Neuronal stem cell (in vitro differentiated cells): ENCODE measurements at regions not wholly inside any gene's neighbourhood (a gene's known extent, or its start where the extent isn't known, plus 50 kb on each side); places are given as distances from the start of the nearest gene placed in this dataset.

ENCODE experiments used
- DNase-seq: peaks from one replicate; pipeline ENCODE4 v3.0.0-alpha.2; 2013; ENCODE audit warnings: low spot score
- H2AFZ ChIP-seq: one replicate; pipeline ENCODE4 v1.6.1; 2013; ENCODE audit warnings: mild to moderate bottlenecking, low read length, inconsistent platforms
- H2AK5ac ChIP-seq: 2 replicates; pipeline ENCODE4 v1.6.1; 2013; ENCODE audit warnings: low read depth, mild to moderate bottlenecking, inconsistent platforms, low read length, moderate library complexity, mixed read lengths
- H2BK120ac ChIP-seq: 2 replicates; pipeline ENCODE4 v1.6.1; 2013; ENCODE audit warnings: low read depth, mild to moderate bottlenecking, inconsistent platforms, low read length, moderate library complexity, mixed read lengths
- H2BK12ac ChIP-seq: one replicate; pipeline ENCODE4 v1.6.1; 2013; ENCODE audit warnings: low read length, inconsistent platforms
- H2BK15ac ChIP-seq: 2 replicates; pipeline ENCODE4 v1.6.1; 2013; ENCODE audit warnings: mild to moderate bottlenecking, low read length, inconsistent platforms, mixed read lengths
- H2BK5ac ChIP-seq: one replicate; pipeline ENCODE4 v1.6.1; 2013; ENCODE audit warnings: inconsistent platforms, mild to moderate bottlenecking, low read length, moderate library complexity
- H3K14ac ChIP-seq: one replicate; pipeline ENCODE4 v1.6.1; 2013; ENCODE audit warnings: low read length, inconsistent platforms
- H3K18ac ChIP-seq: 2 replicates; pipeline ENCODE4 v1.6.1; 2013; ENCODE audit warnings: low read length, inconsistent platforms
- H3K23ac ChIP-seq: 2 replicates; pipeline ENCODE4 v1.6.1; 2013; ENCODE audit warnings: low read depth, mild to moderate bottlenecking, mixed read lengths, low read length, inconsistent platforms; ENCODE audit not compliant: poor library complexity
- H3K27ac ChIP-seq: replicated peaks from 3 replicates; pipeline ENCODE4 v1.5.1; 2013; ENCODE audit warnings: low read length, inconsistent platforms
- H3K27me3 ChIP-seq, 3 experiments: 2 replicates each; pipeline ENCODE4 v1.6.1; 2013; ENCODE audit warnings: low read length in 3 of 3, mild to moderate bottlenecking in 2 of 3, inconsistent platforms in 1 of 3, low read depth in 1 of 3, mixed read lengths in 1 of 3, moderate library complexity in 1 of 3; ENCODE audit not compliant: control insufficient read depth in 3 of 3, insufficient read depth in 3 of 3
- H3K36me3 ChIP-seq, 2 donors: replicated peaks in 1 of 2; 2 replicates each; pipeline ENCODE4 v1.6.1; 2013; ENCODE audit warnings: low read length in 2 of 2; ENCODE audit not compliant: control insufficient read depth in 2 of 2, insufficient read depth in 2 of 2
- H3K4ac ChIP-seq: 2 replicates; pipeline ENCODE4 v1.6.1; 2013; ENCODE audit warnings: inconsistent platforms, mild to moderate bottlenecking, low read length, moderate library complexity
- H3K4me1 ChIP-seq, 2 donors: 1 replicate in 1 of 2; 2 replicates in 1 of 2; pipeline ENCODE4 v1.6.1; 2013; ENCODE audit warnings: low read length in 2 of 2, low read depth in 1 of 2; ENCODE audit not compliant: control insufficient read depth in 2 of 2, insufficient read depth in 1 of 2
- H3K4me2 ChIP-seq: one replicate; pipeline ENCODE4 v1.6.1; 2013; ENCODE audit warnings: mild to moderate bottlenecking, low read length, inconsistent platforms; ENCODE audit not compliant: insufficient read depth, poor library complexity, severe bottlenecking
- H3K4me3 ChIP-seq, 2 donors: 2 replicates each; pipeline ENCODE4 v1.5.1; 2013; ENCODE audit warnings: low read length in 2 of 2, mild to moderate bottlenecking in 2 of 2, inconsistent platforms in 1 of 2, moderate library complexity in 1 of 2
- H3K79me1 ChIP-seq: one replicate; pipeline ENCODE4 v1.6.1; 2013; ENCODE audit warnings: low read depth, mild to moderate bottlenecking, inconsistent platforms, low read length, moderate library complexity
- H3K9ac ChIP-seq: one replicate; pipeline ENCODE4 v1.6.1; 2013; ENCODE audit warnings: mild to moderate bottlenecking, low read depth, low read length, inconsistent platforms; ENCODE audit not compliant: poor library complexity
- H3K9me3 ChIP-seq, 2 donors: replicated peaks in 1 of 2; 2 replicates each; pipeline versions ENCODE3 to v1.6.1; 2013; ENCODE audit warnings: low read length in 2 of 2, mild to moderate bottlenecking in 2 of 2, inconsistent platforms in 1 of 2, low read depth in 1 of 2, mixed read lengths in 1 of 2, moderate library complexity in 1 of 2; ENCODE audit not compliant: control insufficient read depth in 2 of 2, insufficient read depth in 1 of 2
- H4K8ac ChIP-seq: one replicate; pipeline ENCODE4 v1.6.1; 2013; ENCODE audit warnings: low read depth, mild to moderate bottlenecking, inconsistent platforms, low read length, moderate library complexity
- H4K91ac ChIP-seq: one replicate; pipeline ENCODE4 v1.6.1; 2013; ENCODE audit warnings: low read length, low read depth, mild to moderate bottlenecking, inconsistent platforms; ENCODE audit not compliant: poor library complexity
- WGBS, 2 donors: extraction: QIAGEN DNeasy Blood & Tissue Kit; methylation state at CpG; one replicate each; pipeline ENCODE4 v1.1.7; 2013; ENCODE audit warnings: missing lambda C conversion rate in 2 of 2, mixed read lengths in 1 of 2; ENCODE audit not compliant: insufficient read length in 2 of 2, insufficient replicate concordance in 1 of 2; ENCODE audit errors: extremely low coverage in 2 of 2; 5-methylcytosine and 5-hydroxymethylcytosine counted together

GRCh38 chr16:73629011-73629410 lies 581.1 kb upstream of the ZFHX3 start:
- no peak overlapping the region for H3K27ac ChIP-seq
- no peak overlapping the region for H2BK15ac ChIP-seq

DNA sequence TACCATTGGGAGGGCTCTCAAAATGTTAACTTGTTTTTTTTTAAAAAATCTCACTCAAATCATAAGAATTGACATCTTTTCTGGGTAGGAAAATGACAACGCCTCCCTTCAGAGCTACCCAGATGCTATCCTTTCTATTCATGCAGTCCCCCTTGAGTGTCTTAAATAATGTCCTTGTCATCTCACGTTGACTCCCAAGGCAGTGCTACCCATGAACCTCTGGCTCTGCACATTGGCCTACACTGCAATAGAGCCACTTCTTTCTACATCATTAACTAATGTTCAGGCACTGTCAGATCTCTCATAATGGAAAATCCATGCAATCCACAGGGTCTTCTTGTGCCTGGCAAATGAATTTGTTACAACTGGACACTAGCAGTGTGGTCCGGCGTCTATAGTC lies 569.8 kb upstream of the ZFHX3 start:
- no CpG with 5 or more reads among the region's 4 CpGs for whole genome bisulfite sequencing, 2 donors
- Histone ChIP-seq H3K27ac (no peak overlapping the region), H3K14ac (no peak overlapping the region)

More at GRCh38 chr16:73629011-73629410, 581.1 kb upstream of the ZFHX3 start:
- Histone ChIP-seq H2BK12ac (peak overlapping the region; percentile 31), H3K4me3 (no peak overlapping the region), H3K4me2 (no peak overlapping the region), H3K9me3 (no peaks in the 10 kb centered on the region), H2AK5ac (peak overlapping the region; percentile 34), H2BK5ac (no peak overlapping the region), H3K27me3 (no peaks in the 10 kb centered on the region), H4K91ac (no peak overlapping the region), H3K4me1 (no peaks in the 10 kb centered on the region), H3K23ac (no peak overlapping the region), H2AFZ (peak overlapping the region; percentile 7), H3K36me3 (no peaks in the 10 kb centered on the region), H3K14ac (no peak overlapping the region), H2BK120ac (no peak overlapping the region), H4K8ac (no peak overlapping the region), H3K9ac (no peak overlapping the region), H3K79me1 (no peaks in the 10 kb centered on the region), H3K4ac (no peak overlapping the region), H3K18ac (peak overlapping the region; percentile 49)
- no peak for DNase-seq
- no CpG with 5 or more reads among the region's 8 CpGs for WGBS, 2 donors

DNA sequence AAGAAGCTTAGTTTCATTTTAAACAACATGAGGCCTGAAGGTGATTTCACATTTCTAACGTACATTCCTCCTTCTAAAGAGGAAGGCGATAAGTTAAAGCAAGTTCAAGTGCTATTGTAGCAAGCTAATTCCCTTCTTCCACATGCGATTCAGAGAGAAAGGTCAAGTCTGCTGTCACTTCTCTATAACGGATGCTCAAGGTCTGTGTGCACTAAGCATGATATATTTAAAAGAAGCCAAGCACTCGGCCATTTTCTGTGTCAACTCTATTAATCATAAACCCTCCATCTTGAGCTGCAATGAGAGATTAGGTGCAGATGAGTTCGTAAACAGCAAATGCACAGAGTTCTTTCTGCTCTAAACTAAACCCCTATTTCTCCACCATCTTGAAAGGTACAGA lies 568.8 kb upstream of the ZFHX3 start:
- Histone ChIP-seq H3K27ac (no peak overlapping the region), H3K14ac (no peak overlapping the region), H3K36me3 (no peaks in the 10 kb centered on the region), H4K91ac (no peak overlapping the region), H3K9ac (no peak overlapping the region), H2BK15ac (no peak overlapping the region), H3K23ac (no peak overlapping the region), H3K4ac (no peak overlapping the region), H2BK5ac (no peak overlapping the region), H3K18ac (no peak overlapping the region), H3K27me3 (no peaks in the 10 kb centered on the region), H3K4me1 (peaks cover 4 to 33% of the 10 kb centered on the region in 2 donors), H2BK12ac (no peak overlapping the region), H2BK120ac (no peak overlapping the region), H2AFZ (peak overlapping the region; percentile 72), H3K79me1 (no peaks in the 10 kb centered on the region), H2AK5ac (no peak overlapping the region), H4K8ac (no peak overlapping the region), H3K4me3 (no peak overlapping the region), H3K9me3 (no peaks in the 10 kb centered on the region), H3K4me2 (no peak overlapping the region)
- DNase-seq = no peak
- no CpG with 5 or more reads among the region's 6 CpGs for WGBS, 2 donors

More for the DNA sequence above, 569.8 kb upstream of the ZFHX3 start:
- Histone ChIP-seq H3K18ac (no peak overlapping the region), H3K4me2 (no peak overlapping the region), H2BK120ac (no peak overlapping the region), H3K27me3 (no peaks in the 10 kb centered on the region), H3K9me3 (no peaks in the 10 kb centered on the region), H2BK15ac (no peak overlapping the region), H3K36me3 (no peaks in the 10 kb centered on the region), H2AK5ac (no peak overlapping the region), H2AFZ (no peak overlapping the region), H3K4me3 (no peak overlapping the region), H4K91ac (no peak overlapping the region), H2BK12ac (no peak overlapping the region), H3K4ac (no peak overlapping the region), H4K8ac (no peak overlapping the region), H2BK5ac (no peak overlapping the region), H3K23ac (no peak overlapping the region), H3K79me1 (no peaks in the 10 kb centered on the region), H3K4me1 (peaks cover 4 to 24% of the 10 kb centered on the region in 2 donors), H3K9ac (no peak overlapping the region)
- DNase-seq = no peak

GRCh38 chr16:73616166-73616753 lies 568.3 kb upstream of the ZFHX3 start:
- Histone ChIP-seq H4K8ac (no peak overlapping the region), H2BK15ac (no peak overlapping the region), H3K9me3 (no peaks in the 10 kb centered on the region), H3K27ac (no peak overlapping the region), H3K79me1 (no peaks in the 10 kb centered on the region), H3K4me1 (peaks cover 4 to 35% of the 10 kb centered on the region in 2 donors), H3K18ac (no peak overlapping the region), H2AFZ (peak overlapping the region; percentile 72), H3K36me3 (no peaks in the 10 kb centered on the region), H3K14ac (no peak overlapping the region), H4K91ac (no peak overlapping the region), H2BK5ac (no peak overlapping the region), H3K4me2 (no peak overlapping the region), H3K9ac (no peak overlapping the region), H3K27me3 (no peaks in the 10 kb centered on the region), H2BK120ac (no peak overlapping the region), H2AK5ac (no peak overlapping the region), H3K23ac (no peak overlapping the region), H3K4me3 (no peak overlapping the region), H2BK12ac (no peak overlapping the region), H3K4ac (no peak overlapping the region)
- DNase-seq = peak; percentile 37
- no CpG with 5 or more reads among the region's 5 CpGs for WGBS, 2 donors
